Mesendoderm (in vitro differentiated cells): ENCODE measurements at regions not wholly inside any gene's neighbourhood (a gene's known extent, or its start where the extent isn't known, plus 50 kb on each side); places are given as distances from the start of the nearest gene placed in this dataset.

ENCODE experiments used
- DNase-seq: peaks from one replicate; pipeline ENCODE4 v3.0.0; 2013
- H2AK5ac ChIP-seq: 2 replicates; pipeline ENCODE4 v1.6.1; 2013; ENCODE audit warnings: low read length, inconsistent platforms
- H2BK120ac ChIP-seq: 2 replicates; pipeline ENCODE4 v1.6.1; 2013; ENCODE audit warnings: low read depth, mild to moderate bottlenecking, low read length, moderate library complexity, mixed read lengths
- H2BK15ac ChIP-seq: replicated peaks from 2 replicates; pipeline ENCODE4 v1.6.1; 2013; ENCODE audit warnings: low read depth, mild to moderate bottlenecking, moderate library complexity
- H2BK5ac ChIP-seq: 2 replicates; pipeline ENCODE4 v1.6.1; 2013; ENCODE audit warnings: low read length, inconsistent platforms
- H3K18ac ChIP-seq: 2 replicates; pipeline ENCODE4 v1.6.1; 2013; ENCODE audit warnings: mild to moderate bottlenecking, low read length, mixed read lengths
- H3K23ac ChIP-seq: one replicate; pipeline ENCODE4 v1.6.1; 2013; ENCODE audit warnings: low read length
- H3K27ac ChIP-seq: 2 replicates; pipeline ENCODE4 v1.5.1; 2013; ENCODE audit warnings: low read depth, mild to moderate bottlenecking, inconsistent platforms, low read length, moderate library complexity
- H3K27me3 ChIP-seq: 2 replicates; pipeline ENCODE4 v1.6.1; 2013; ENCODE audit warnings: low read length, control low read depth, mild to moderate bottlenecking, inconsistent platforms; ENCODE audit not compliant: insufficient read depth, poor library complexity
- H3K36me3 ChIP-seq: 2 replicates; pipeline ENCODE4 v1.6.1; 2013; ENCODE audit warnings: low read length, inconsistent platforms; ENCODE audit not compliant: control insufficient read depth, insufficient read depth
- H3K4ac ChIP-seq: one replicate; pipeline ENCODE4 v1.6.1; 2013; ENCODE audit warnings: low read depth, mild to moderate bottlenecking, low read length, moderate library complexity
- H3K4me1 ChIP-seq: 2 replicates; pipeline ENCODE4 v1.6.1; 2013; ENCODE audit warnings: low read depth, low read length, inconsistent platforms; ENCODE audit not compliant: control insufficient read depth
- H3K4me2 ChIP-seq: 2 replicates; pipeline ENCODE4 v1.6.1; 2013; ENCODE audit warnings: low read length
- H3K4me3 ChIP-seq: 2 replicates; pipeline ENCODE4 v1.5.1; 2013; ENCODE audit warnings: mild to moderate bottlenecking, low read length
- H3K56ac ChIP-seq: one replicate; pipeline ENCODE4 v1.6.1; 2013; ENCODE audit warnings: low read length
- H3K79me1 ChIP-seq: 2 replicates; pipeline ENCODE4 v1.6.1; 2013; ENCODE audit warnings: low read length, inconsistent platforms
- H3K79me2 ChIP-seq: 2 replicates; pipeline ENCODE4 v1.6.1; 2013; ENCODE audit warnings: mild to moderate bottlenecking, low read length; ENCODE audit not compliant: control insufficient read depth, insufficient read depth
- H3K9ac ChIP-seq: 2 replicates; pipeline ENCODE4 v1.6.1; 2013; ENCODE audit warnings: low read length, inconsistent platforms
- H4K5ac ChIP-seq: one replicate; pipeline ENCODE4 v1.6.1; 2013; ENCODE audit warnings: low read length
- H4K8ac ChIP-seq: one replicate; pipeline ENCODE4 v1.6.1; 2013; ENCODE audit warnings: low read depth, mild to moderate bottlenecking, control low read depth, low read length, moderate library complexity
- WGBS: extraction: QIAGEN DNeasy Blood & Tissue Kit; methylation state at CpG from one replicate; pipeline ENCODE4 v1.1.7; 2013; ENCODE audit warnings: low lambda C conversion rate, missing lambda C conversion rate; ENCODE audit not compliant: insufficient coverage; ENCODE audit errors: extremely low coverage; 5-methylcytosine and 5-hydroxymethylcytosine counted together

- DNase-seq, result no peak
- Histone ChIP-seq H4K5ac (no peak overlapping the region), H3K4me3 (no peak overlapping the region), H3K4me1 (no peaks in the 10 kb centered on the region), H3K27ac (no peak overlapping the region), H3K36me3 (no peaks in the 10 kb centered on the region), H3K9ac (no peak overlapping the region), H3K56ac (no peak overlapping the region), H3K18ac (no peak overlapping the region), H3K27me3 (no peaks in the 10 kb centered on the region), H3K23ac (no peak overlapping the region), H4K8ac (no peak overlapping the region), H3K4ac (no peak overlapping the region), H3K79me1 (no peaks in the 10 kb centered on the region), H2BK15ac (no peak overlapping the region), H3K4me2 (no peak overlapping the region), H2AK5ac (no peak overlapping the region), H3K79me2 (no peaks in the 10 kb centered on the region), H2BK5ac (no peak overlapping the region), H2BK120ac (no peak overlapping the region)
These were observed 174.9 kb upstream of the FRMD4B start for GRCh38 chr3:69560818-69561217.

DNA sequence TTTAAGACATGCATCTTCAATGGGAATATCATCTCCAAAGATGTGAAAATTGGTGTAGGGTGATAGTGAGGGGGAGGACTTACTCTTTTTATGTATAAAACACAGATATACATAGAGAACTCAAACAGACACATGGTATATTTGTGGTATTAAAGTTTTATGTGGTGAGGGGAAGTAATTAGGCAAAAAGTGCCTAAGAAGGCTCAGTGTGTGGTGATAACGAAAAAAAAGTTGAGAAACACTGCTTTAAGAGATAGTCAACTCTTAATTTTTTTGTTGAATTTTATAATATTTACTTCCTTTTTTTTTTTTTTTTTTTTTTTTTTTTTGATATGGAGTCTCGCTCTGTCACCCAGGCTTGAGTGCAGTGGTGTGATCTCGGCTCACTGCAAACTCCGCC lies 174.2 kb upstream of the FRMD4B start:
- Histone ChIP-seq H2AK5ac (no peak overlapping the region), H3K79me2 (no peaks in the 10 kb centered on the region), H4K8ac (no peak overlapping the region), H2BK15ac (no peak overlapping the region), H3K36me3 (no peaks in the 10 kb centered on the region), H4K5ac (no peak overlapping the region), H2BK5ac (no peak overlapping the region), H3K79me1 (no peaks in the 10 kb centered on the region), H3K4ac (no peak overlapping the region), H3K4me2 (no peak overlapping the region), H3K27me3 (no peaks in the 10 kb centered on the region), H3K56ac (no peak overlapping the region), H3K4me3 (no peak overlapping the region), H3K18ac (no peak overlapping the region), H3K9ac (no peak overlapping the region), H3K23ac (no peak overlapping the region), H3K4me1 (no peaks in the 10 kb centered on the region), H2BK120ac (no peak overlapping the region), H3K27ac (no peak overlapping the region)
- no peak for DNase-seq
- WGBS, result 100% methylated on average over 1 of the region's 4 CpGs

DNA sequence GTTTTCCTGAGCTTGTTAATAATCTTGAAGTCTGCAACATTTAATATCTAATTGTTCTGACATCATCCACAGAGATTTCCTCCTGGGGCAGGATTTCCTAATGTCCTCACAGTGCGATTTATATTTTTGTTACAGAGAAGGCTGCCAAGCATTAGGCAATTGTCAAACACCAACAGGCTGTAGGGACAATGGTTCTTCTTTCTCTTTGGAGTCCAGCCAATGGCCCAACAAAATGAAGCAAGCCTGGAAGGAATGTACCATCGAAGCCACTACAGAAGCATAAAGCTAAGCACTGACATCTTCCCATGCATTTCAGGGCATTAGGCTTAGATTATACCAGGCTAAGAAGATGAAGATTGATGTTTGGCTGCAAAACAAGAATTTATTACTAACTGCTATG lies 173.0 kb upstream of the FRMD4B start:
- Histone ChIP-seq H3K4me3 (no peak overlapping the region), H4K5ac (no peak overlapping the region), H2BK5ac (no peak overlapping the region), H3K4ac (no peak overlapping the region), H3K4me2 (no peak overlapping the region), H3K9ac (no peak overlapping the region), H3K36me3 (no peaks in the 10 kb centered on the region), H2BK15ac (no peak overlapping the region), H3K27ac (no peak overlapping the region), H3K79me1 (no peaks in the 10 kb centered on the region), H4K8ac (no peak overlapping the region), H3K27me3 (no peaks in the 10 kb centered on the region), H3K18ac (no peak overlapping the region), H3K79me2 (no peaks in the 10 kb centered on the region), H3K4me1 (no peaks in the 10 kb centered on the region), H2AK5ac (no peak overlapping the region), H3K23ac (no peak overlapping the region), H3K56ac (no peak overlapping the region), H2BK120ac (no peak overlapping the region)
- WGBS, result no CpG with 5 or more reads among the region's 2 CpGs
- no peak for DNase-seq

- H3K56ac ChIP-seq, result no peak overlapping the region
- no peak overlapping the region for H4K5ac ChIP-seq
- H3K79me2 ChIP-seq, result no peaks in the 10 kb centered on the region
- no peak overlapping the region for H4K8ac ChIP-seq
- no peak overlapping the region for H2AK5ac ChIP-seq
- no peaks in the 10 kb centered on the region for H3K4me1 ChIP-seq
- H3K18ac ChIP-seq, result no peak overlapping the region
- no peak overlapping the region for H3K4ac ChIP-seq
- H3K9ac ChIP-seq, result no peak overlapping the region
- H3K4me2 ChIP-seq, result no peak overlapping the region
- H2BK15ac ChIP-seq, result no peak overlapping the region
- no peaks in the 10 kb centered on the region for H3K27me3 ChIP-seq
- H2BK5ac ChIP-seq, result no peak overlapping the region
- H2BK120ac ChIP-seq, result no peak overlapping the region
- no CpG with 5 or more reads among the region's 2 CpGs for WGBS
- no peak overlapping the region for H3K27ac ChIP-seq
- no peak overlapping the region for H3K4me3 ChIP-seq
- no peak for DNase-seq
- H3K23ac ChIP-seq, result no peak overlapping the region
- H3K36me3 ChIP-seq, result no peaks in the 10 kb centered on the region
- no peaks in the 10 kb centered on the region for H3K79me1 ChIP-seq
These were observed 168.7 kb upstream of the FRMD4B start for GRCh38 chr3:69554576-69554975.

- Histone ChIP-seq H3K79me2 (no peaks in the 10 kb centered on the region), H3K18ac (no peak overlapping the region), H2BK120ac (no peak overlapping the region), H2BK15ac (no peak overlapping the region), H3K79me1 (no peaks in the 10 kb centered on the region), H3K9ac (no peak overlapping the region), H3K27me3 (no peaks in the 10 kb centered on the region), H3K27ac (no peak overlapping the region), H2BK5ac (no peak overlapping the region), H3K4me3 (no peak overlapping the region), H3K4me1 (no peaks in the 10 kb centered on the region), H3K23ac (no peak overlapping the region), H3K36me3 (no peaks in the 10 kb centered on the region), H4K5ac (no peak overlapping the region), H3K56ac (no peak overlapping the region), H3K4me2 (no peak overlapping the region), H4K8ac (no peak overlapping the region), H2AK5ac (no peak overlapping the region), H3K4ac (no peak overlapping the region)
- no CpG with 5 or more reads among the region's 4 CpGs for WGBS
- DNase-seq, result no peak
These were observed 168.0 kb upstream of the FRMD4B start for GRCh38 chr3:69553888-69554287.

- Histone ChIP-seq H3K27ac (no peak overlapping the region), H2AK5ac (no peak overlapping the region), H3K9ac (no peak overlapping the region), H3K4me2 (no peak overlapping the region), H3K27me3 (peaks cover 6% of the 10 kb centered on the region), H3K4ac (no peak overlapping the region), H3K18ac (no peak overlapping the region), H3K56ac (no peak overlapping the region), H4K8ac (no peak overlapping the region), H2BK5ac (no peak overlapping the region), H3K79me1 (no peaks in the 10 kb centered on the region), H3K4me1 (no peaks in the 10 kb centered on the region), H3K23ac (no peak overlapping the region), H2BK15ac (no peak overlapping the region), H3K4me3 (no peak overlapping the region), H2BK120ac (no peak overlapping the region), H4K5ac (no peak overlapping the region), H3K79me2 (no peaks in the 10 kb centered on the region), H3K36me3 (no peaks in the 10 kb centered on the region)
- no CpG with 5 or more reads among the region's 6 CpGs for WGBS
- no peak for DNase-seq
These were observed 161.6 kb upstream of the FRMD4B start for GRCh38 chr3:69547461-69547880.
